H54 (cell line): ENCODE measurements at regions not wholly inside any gene's neighbourhood (a gene's known extent, or its start where the extent isn't known, plus 50 kb on each side); places are given as distances from the start of the nearest gene placed in this dataset.
A peak's percentile ranks its signal among the peaks of the same experiment; 100 is the strongest.

Experiments
- DNase-seq: peaks from one replicate; pipeline ENCODE4 v3.0.0; 2011; ENCODE audit warnings: low spot score, mixed read lengths; ENCODE audit not compliant: insufficient read length
- FAIRE-seq: peaks from 3 replicates; lab custom pipeline; 2011; peaks lifted over from hg19 to GRCh38; lab: Jason Lieb, UNC
- POLR2A ChIP-seq: IDR thresholded peaks from 2 replicates; pipeline ENCODE4 v1.6.1; 2011; ENCODE audit warnings: low read depth, mild to moderate bottlenecking, low read length

DNA sequence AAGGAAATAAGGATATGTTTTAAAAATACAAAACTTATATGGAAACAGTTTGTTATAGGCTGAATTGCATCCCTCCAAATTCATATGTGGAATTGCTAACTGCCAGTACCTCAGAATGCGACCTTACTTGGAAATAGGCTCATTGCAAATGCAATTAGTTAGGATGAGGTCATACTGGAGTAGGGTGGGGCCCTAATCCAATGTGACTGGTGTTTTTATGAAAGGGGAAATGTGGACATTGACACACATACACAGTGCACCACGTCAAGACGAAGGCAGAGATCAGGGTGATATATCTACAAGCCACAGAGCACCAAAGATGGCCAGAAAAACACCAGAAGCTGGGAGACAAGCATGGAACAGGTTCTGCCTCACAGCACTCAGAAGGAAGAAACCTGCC is 494.2 kb downstream of the TSN start:
- no peak for FAIRE-seq
- no peak for TF ChIP-seq POLR2A
- DNase-seq: no peak

DNA sequence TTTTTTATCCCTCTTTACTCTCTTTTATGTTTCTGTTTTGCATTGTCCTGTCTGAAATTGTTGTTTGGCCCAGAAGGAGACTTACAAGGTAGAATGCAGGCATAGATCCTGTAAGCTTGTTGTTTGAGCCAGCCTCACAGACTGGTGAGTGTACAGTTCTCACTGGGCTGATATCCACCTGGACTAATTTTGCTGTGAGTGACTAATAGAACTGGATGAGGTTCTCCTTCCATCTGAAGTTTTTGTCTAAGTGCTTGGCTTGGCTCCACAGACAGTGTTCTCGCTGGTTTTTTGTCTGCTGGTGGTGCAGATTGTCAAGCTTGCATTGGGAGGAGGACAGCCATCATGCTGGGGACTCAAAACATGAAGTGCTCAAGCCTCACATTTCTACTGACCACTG is 495.7 kb downstream of the TSN start:
- FAIRE-seq: no peak
- DNase-seq: no peak
- TF ChIP-seq POLR2A: no peak

DNA sequence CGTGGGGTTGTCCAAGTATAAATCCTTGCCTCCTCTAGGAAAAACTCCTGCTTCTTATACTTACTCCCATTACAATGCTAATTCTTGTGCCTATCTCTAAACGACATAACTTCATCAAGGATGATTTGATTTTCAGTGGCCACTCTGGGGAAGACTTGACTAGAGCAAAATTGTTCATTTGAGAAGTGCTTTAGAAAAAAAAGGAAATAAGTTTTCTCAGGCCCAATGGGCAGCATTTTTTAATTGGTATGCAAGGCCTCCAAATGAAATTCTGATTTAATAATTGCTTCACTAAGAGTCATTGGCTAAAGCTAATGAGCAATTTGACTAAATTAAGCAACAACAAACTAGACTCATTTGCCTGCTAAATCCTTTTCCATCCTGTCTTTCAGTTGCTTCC is 496.1 kb downstream of the TSN start:
- no peak for TF ChIP-seq POLR2A
- no peak for FAIRE-seq
- DNase-seq: no peak

DNA sequence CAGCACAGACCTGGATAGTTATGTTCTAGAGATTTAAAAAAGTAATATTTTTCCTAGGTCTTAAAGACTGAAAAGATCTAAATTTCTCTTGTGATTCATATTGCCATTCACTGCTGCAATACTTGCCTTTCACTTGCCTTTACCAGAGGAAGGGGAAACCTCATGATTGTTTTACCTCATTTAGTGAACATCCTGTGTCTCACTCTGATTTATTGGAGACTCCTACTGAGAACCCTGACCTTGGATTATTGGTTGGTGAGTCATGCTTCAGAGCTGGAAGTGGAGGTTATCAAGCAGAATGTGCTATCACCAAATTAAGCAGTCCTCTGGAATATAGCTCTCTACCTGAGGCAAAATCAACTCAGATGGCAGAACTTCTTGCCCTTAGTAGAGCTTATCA is 500.5 kb downstream of the TSN start:
- no peak for FAIRE-seq
- DNase-seq: no peak
- TF ChIP-seq POLR2A: no peak

DNA sequence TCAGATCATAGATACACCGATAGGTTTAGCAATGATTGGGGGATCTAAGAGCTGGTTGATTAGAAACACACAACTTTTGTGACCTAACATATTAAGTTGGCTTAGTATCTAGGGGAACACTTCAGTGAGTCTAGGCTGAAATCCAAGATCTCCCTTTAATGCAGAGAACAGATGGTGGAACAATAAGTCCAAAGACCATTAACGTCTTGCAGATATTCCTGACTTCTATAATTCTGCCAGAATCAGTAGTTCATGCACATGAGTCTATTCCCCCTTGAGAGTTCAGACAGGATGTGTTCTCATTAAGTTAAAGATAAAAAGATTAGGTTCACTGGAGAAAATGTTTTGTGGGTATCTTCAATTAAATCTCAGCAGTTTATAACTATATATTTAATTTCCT is 506.5 kb downstream of the TSN start:
- no peak for TF ChIP-seq POLR2A
- DNase-seq: no peak
- no peak for FAIRE-seq

DNA sequence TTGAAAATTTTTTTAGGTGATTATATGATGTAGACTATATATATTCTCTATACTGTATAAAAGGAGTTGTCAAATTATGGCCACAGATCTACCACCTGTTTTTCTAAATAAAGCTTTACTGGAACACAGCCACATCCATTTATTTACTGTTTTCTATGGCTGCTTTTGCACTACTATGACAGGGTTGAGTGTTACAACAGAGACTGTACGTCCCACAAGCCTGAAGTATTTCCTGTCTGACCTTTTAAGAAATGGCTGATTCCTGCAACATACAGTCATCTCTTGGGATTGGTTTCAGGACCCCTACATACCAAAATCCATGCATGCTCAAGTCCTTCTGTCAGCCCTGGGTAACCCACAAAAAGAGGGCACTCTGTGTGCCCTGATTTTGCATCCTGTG is 508.3 kb downstream of the TSN start:
- FAIRE-seq (no peak), DNase-seq (no peak)
- TF ChIP-seq POLR2A: no peak

DNA sequence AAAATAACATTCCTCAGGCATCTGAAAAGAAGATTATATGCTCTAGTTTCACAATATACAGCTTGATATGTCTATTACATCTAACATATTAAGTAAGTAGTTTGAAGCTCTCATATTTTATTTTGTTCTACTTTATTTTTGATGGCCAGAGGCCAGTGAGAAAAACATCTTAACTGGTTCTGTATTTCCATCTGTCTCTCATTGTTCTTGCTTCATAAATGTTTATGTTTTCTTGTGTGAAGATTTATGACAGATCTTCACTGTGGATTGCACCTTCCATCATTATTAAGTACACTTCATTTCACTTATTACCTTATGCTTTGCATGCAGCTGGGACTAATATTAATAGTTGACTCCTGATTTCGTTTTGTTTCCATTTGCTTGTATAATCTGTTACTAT is 511.2 kb downstream of the TSN start:
- FAIRE-seq: no peak
- no peak for DNase-seq
- TF ChIP-seq POLR2A: no peak

DNA sequence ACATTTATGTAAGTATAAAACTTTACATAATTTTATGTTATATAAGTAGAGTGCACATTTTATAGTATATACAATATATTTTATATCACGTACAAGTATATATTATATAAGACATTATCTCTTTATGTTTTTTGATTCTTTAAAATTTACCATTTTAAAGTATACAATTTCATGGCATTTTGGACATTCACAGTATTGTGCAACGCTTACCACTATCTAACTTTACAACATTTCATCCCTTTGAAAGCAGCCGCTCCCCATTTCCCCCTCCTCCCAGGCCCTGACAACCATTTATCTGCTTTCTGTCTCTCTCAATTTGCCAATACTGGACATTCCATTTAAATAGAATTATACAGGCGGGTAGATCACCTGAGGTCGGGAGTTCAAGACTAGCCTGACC is 512.5 kb downstream of the TSN start:
- DNase-seq (no peak), FAIRE-seq (no peak)
- TF ChIP-seq POLR2A: no peak

DNA sequence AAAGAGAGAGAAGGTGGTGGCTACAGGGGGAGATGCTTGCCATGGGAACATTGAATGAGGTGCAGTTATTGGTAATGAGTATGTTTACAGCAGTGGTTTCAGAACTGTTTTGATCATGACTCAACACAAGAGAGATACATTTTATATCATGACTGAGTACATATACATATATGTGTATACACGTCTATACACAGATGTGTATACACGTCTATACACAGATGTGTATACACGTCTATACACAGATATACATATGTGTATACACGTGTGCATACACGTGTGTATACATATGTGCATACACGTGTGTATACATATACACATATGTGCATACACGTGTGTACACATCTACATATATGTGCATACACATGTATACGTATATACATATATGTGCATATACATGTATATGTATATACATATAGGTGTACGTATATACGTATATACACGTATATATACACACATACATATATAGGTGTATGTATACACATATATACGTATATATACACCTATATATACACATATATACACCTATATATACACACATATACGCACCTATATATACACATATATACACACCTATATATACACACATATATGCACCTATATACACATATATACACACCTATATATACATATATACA is 518.5 kb downstream of the TSN start:
- FAIRE-seq: peak; percentile 94
- no peak for DNase-seq

DNA sequence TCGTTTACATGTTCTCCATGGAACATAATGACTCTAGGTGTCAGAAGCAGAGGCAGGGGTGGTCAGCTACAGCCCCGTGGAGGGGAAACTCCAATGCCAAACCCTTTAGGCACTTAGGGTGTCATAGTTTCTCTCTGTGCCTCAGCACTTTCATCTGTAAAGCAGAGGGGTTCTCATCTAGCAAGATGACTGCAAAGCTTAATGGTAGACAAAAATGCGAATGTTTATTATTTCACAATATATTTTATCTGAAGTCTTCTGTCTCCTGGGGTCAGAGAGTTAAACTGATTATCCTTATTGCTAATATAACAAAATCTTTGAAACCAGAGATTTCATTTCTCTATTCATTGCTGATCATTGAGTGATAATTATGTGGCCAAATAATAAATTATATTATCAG is 522.5 kb downstream of the TSN start:
- FAIRE-seq: no peak
- no peak for TF ChIP-seq POLR2A

More for the DNA sequence above, 518.5 kb downstream of the TSN start:
- TF ChIP-seq POLR2A: no peak

DNA sequence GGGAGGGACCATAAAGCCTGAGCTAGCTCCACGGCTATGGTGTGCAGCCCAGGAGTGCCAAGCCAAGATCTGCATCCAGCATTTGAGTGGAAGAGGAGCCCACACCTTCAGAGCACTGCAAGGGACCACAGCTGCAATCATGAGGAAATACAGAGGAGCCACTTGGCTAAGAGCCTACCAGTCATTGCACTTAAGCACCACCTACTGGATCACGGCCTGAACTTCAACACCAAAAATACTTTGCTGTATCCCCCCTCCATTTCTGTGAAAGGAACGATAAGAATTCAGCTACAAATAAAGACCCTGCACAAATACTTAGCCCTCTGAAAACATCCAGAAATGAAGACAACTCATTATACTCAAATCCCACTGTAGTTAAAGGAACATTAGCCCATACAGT is 545.3 kb downstream of the TSN start:
- no peak for TF ChIP-seq POLR2A
- no peak for FAIRE-seq
- DNase-seq: no peak

More for the DNA sequence above, 522.5 kb downstream of the TSN start:
- no peak for DNase-seq

DNA sequence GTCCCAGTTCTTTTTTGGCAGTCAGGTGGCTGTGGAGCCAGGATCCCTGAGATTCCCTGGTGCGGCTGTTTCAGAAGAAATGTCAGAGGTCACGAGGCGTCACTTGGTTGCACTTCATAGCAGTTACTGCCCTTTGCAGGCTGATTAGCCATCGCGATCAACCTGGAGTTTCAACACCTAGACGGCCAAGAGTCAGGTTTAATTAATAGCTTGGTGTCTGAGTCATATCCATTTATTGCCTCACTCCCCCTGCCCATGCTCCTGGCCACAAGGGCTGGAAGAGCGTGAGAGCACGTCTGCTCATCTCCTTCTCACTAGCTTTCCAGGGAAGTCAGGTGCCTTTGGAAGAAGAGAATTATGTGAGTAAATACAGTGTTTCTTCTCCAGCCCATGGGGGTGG is 552.3 kb downstream of the TSN start:
- no peak for TF ChIP-seq POLR2A
- FAIRE-seq (no peak), DNase-seq (no peak)

DNA sequence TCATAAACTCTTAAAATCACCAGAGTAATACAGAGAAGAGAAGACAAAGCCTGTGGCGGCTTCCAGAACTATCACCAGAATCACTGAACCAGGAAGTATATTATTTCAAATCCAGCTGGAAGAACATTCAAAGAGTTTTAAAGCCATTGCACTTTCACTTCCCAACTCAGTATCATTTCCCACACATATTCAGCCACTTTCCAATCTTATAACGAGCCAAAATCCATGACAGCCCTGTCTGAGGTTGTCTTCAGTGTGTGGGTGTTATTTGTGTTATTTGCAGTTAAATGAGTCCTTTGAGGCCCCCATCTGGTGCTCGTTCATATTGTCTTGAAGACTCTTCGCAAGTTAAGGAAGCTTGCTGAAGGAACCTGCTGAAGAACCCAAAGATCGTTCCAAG is 559.9 kb downstream of the TSN start:
- FAIRE-seq (no peak), DNase-seq (no peak)
- TF ChIP-seq POLR2A: no peak

DNA sequence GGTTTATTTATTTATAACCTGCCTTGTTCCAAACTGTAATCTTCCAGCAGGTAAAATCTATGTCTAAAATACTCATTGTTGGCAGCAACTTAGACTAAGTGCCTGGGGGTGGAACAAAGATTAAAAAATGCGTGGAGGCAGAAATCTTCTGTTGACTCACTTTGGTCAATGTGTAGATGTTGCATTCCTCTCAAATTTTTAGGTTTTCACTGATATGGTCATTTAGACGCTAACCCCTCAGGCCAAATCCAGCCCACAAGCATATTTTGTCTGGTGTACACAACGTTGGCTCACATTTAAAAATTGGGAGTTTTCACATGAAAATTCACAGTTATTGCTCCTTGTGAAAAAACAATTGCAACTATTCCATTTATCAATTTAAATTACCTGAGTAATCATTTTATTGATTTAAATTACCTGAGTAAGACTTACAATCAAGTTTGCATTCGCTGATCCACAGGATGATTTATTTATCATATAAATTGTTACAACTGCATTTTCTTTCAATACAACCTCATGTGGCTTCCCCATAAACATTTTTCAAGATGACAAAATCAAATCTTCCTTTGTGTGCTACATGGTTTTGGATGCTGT is 564.2 kb downstream of the TSN start:
- FAIRE-seq: no peak
- DNase-seq: no peak
- no peak for TF ChIP-seq POLR2A

DNA sequence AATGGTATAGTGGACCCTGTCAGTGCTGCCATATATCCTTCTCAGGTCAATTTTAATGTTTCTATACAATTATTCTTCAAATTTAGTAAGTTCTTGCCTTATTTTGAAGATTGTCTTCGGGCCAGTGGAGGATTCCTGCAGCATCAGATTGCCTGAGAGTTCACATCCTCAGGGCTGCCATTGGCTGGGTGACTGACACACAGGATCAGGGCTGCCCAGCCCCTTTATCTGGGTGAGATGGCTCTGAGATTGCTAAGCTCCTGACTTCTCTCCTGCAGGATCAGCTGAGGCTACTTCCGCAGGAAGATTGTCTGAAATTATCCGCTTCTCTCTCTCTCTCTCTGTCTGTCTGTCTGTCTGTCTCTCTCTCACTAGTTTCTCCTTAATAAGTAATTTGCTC is 567.4 kb downstream of the TSN start:
- FAIRE-seq (no peak), DNase-seq (no peak)
- no peak for TF ChIP-seq POLR2A
